DMS53 (cell line): ENCODE measurements at regions not wholly inside any gene's neighbourhood (a gene's known extent, or its start where the extent isn't known, plus 50 kb on each side); places are given as distances from the start of the nearest gene placed in this dataset.

ENCODE experiments used
- DNase-seq: peaks from one replicate; lab custom pipeline; 2025; lab: John Stamatoyannopoulos, UW

DNA sequence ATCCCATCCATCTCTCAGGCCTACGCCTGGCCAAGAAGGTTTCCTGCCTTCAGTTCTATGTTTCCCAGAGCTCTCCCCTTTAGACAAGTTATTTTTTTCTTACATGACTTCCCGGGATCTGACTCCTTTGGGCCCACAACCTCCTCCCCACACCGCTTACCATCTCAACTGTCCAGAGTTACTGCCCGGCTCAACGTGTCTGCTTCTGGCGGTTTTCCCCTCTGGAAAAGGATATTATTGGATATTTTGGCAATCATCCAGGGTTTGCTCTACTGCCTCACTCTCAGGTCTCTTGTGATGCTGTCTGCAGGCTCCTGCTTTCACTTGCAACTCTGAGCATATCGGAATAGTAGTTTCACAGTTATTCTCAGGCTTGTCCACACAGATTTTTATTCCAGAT lies 318.2 kb upstream of the CAMK1G start:
- DNase-seq: no peak

DNA sequence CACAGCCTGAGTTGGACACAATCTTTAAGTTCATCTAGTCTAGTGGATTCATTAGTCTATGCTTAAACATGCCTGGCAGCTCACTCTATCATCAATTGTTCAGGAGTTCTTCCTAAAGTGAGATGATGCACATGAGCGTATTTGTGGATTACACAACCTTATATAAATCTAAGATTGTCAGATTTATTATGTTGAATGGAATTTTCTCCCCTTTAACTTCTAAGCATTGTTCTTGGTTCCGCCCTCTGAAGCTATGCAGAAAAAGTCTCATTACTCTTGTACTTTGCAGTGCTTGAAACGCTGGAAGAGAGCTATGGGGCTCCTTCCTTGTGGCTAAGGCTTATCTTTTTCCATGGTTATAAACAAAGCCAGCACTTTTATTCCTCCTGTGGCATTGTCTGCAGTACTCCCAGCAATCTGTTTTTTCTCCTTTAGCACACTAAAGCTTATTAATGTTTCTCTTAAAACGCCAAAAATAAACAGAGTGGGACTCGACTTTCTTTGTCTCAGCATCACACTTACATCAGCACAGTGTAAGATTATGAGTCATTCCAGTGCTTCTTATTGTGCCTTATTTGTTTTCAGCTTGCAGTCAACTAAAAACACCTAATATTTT lies 316.8 kb upstream of the CAMK1G start:
- DNase-seq: no peak

DNA sequence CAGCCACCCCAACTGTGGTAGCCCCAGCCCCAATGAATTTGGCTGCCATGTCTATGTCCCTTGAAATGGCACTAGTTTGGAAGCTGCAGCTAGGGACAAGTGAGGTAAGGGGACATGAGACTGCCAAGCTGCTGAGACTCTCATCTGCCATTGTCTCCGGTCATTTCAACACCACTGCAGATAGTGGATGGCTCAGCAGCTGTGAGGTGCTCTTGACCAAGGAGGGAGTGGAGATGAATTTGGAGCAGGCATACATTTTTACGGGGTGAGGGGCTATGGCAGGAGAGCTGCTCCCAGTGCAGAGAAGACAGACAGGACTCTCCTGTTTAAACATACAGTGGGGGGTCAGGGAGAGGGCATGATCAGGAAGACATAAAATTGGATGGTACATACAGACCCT lies 315.5 kb upstream of the CAMK1G start:
- DNase-seq: no peak

DNA sequence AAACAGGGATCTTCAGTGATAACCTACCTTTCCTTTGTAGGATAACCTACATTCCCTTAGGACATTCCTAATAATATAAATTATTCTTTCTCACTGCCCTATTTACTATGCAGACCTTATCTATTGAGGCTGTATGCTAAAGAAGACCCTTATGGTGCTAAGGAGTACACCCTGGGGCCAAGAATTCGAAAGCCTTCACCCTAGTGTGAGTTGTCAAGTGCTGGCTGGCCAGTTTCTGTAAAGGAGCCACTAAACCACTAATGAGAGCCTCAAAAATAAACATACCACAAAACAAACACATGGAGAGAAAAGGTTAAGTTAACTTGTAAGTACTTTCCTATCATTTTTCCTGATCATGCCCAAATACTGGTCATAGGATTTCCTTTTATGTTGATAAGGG lies 315.0 kb upstream of the CAMK1G start:
- no peak for DNase-seq

DNA sequence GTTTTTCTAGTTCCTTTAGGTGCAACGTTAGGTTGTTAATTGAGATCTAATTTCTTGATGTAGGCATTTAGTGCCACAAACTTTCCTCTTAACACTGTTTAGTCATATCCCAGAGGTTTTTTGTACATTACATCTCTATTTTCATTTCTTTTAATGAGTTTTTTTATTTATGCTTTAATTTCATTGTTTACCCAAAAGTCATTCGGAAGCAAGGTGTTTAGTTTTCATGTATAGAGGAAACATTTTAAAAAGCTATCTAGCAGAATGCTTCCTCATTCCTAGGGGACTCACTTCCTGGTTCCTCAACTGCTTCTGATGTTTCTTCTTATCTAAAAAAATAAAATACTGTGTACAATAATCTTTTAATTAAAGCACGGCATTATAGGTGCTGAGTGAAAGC lies 307.2 kb upstream of the CAMK1G start:
- DNase-seq: no peak

DNA sequence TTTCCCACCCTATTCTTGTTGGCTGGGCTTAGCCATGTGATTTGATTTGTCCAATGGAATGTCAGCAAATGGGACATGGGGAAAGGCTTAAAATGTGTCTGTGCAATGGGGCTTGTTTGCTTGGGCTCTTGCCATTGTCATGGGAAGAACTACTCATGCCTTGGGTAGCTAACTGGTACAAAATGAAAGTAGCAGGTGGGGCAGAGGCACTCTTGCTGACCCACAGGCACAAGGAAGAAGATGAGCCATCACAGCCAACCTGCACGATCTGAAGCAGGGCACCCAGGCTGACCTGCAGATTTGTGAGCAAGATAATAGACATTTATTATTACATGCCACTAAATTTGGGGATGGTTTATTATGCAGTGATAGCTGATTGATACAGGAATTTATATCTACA lies 305.9 kb upstream of the CAMK1G start:
- no peak for DNase-seq

DNA sequence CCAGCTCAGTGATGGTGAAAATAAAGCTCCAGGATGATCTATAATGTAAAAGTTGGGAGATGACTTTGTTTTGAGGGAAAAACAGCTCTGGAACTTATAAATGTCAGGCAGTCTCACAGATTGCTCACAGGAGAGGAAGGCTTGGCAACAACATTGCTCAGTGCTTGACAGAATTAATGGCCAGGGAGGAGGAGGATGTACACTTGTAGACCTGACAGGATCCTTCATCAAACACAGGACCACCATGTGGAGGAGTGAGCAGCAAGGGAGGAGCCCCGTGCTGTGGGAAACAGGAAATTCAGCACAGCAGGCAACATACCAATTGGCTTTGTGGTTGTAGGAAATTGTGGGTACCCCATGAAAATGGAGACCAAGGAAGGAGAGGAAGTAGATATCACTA lies 291.8 kb upstream of the CAMK1G start:
- DNase-seq: no peak

DNA sequence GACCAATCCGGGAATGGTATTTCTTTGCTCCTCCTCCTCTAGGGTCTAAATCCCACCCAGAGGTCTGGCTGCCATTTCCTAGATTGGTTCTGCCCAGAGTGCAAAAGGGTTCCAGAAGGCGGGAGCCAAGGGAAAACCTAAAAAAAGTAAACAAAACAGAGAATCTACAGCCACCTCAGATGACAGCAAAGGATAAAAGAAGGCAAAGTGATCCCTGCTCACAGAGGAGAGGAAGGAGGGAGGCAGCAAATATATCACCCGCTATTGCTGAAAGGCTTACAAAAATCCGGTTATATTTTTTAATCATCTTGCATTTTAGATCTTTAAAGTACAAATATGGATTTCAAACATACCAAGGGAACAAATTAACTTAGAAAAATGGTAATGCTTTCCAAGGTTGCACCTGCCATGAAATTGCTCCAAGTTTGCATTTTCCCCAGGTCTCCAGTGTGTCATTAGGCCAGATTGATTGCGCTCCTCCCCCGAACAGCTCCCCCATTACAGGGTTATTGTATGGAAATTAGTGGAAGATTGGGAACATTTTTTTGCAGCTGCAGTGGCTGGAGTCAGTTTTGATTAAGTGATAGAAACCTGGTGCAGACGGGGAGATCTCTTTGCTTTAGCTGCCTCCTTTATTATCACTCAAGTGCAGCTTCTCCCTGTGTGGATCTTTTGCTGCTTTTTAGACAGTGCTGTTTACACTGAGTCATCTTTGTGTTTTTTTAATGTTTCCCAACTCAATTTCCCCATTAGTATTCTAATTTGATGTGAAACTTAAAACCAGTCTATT lies 280.5 kb upstream of the CAMK1G start:
- peak; percentile 58 for DNase-seq

DNA sequence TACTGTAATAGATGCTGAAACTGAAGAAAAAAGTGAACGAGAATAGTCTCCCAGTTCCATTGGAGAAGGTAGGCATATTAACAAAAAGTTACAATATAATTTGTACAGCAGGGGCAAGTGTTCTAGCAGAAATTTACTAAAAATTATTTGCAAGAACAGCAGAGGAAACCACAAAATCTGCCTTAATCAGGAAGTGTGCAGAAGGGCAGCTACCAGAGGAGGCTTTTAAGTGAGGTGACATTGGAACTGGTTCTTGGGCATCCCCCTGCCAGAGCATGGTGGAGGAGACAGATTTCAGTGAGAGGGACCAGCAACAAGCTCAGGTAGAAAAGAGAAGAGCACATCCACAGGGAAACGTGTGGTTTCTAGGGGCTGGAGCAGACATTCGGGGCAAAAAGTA lies 279.3 kb upstream of the CAMK1G start:
- no peak for DNase-seq

DNA sequence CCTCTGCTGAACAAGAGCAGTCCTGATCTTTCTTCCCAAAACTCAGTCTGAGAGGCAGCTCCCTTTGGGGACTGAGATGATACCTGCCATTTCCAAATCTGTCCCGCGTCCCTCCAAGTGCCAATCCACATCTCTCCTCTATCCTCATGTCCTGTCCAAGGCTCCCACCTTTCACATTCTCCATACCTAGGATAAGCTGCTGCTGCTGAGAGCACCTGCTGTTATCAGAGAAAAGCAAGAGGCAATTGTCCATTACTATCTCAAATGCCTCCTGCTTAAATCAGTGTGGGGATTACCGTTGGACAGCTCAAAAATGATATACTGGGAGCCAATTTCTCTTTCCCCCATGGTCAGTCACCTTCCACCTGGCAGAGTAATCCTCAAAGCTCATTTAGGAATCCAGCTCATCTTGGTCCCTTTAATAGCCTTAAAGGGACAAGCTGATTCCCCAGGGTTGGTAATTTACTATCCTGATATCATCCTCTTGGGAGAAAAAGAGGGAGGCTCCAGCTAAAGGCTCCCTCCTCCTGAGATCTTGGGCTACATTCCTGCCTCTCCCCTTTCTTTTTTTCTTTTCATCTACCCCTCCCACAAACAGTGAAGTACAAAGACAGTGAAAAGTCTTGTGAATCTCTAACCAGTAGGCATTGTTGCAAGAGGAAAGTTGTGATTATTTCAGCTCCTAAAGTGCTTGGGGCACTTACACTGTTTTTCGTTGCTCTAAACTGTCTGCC lies 278.1 kb upstream of the CAMK1G start:
- no peak for DNase-seq

DNA sequence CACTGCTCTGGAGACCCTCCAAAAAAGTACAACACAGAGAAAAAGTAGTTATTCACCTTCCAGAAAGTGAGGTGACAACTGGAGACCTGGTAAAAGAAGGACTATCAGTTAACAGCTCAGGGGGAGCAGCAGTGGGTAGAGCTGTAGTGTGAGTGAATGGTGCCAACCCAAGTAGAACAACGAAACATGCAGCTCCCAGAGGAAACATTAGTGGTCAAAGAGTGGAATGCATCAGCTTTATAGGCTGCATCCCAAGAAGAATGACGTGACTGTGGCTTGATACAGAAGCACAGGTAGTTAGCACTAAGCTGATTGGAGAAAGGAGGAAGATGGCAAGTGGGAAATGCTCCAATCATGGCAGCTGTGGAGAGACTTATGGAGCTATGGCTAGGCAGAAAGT lies 275.7 kb upstream of the CAMK1G start:
- DNase-seq: no peak

DNA sequence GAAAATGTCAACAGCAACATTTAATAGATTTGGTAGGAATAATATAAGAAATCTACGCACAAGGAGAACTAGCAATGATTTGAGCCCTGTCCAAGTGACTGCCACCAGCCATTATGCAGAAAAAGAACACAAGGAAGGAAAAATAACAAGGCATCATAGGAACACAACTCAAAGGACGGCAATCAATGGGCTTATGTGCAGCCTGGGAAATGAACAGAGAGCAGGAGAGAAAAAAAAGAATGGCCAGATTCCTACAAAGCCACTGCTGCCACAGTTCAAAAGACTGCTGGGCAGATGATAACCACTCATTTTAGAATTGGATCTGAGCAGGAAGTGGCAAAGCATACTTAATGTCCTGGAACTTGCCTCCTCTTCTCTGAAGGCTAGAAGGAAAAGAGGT lies 274.3 kb upstream of the CAMK1G start:
- DNase-seq: no peak

DNA sequence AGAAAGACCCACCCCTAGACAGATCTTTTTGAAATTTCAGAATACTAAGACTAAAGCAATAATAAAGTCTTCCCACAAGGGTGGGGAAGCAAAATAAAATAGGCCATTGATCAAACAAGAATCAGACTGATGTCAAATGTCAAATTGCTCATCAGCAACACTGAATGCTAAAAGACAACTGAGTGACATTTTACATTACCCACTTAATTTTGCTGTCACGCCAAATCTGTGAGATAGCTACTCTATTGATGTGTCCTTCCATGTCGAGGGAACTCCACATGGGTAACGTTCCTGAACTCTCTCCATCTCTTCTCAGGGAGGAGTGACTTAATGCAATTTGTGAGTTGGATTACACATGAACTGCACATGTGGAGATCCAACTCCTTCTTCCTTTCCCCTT lies 271.7 kb upstream of the CAMK1G start:
- no peak for DNase-seq

DNA sequence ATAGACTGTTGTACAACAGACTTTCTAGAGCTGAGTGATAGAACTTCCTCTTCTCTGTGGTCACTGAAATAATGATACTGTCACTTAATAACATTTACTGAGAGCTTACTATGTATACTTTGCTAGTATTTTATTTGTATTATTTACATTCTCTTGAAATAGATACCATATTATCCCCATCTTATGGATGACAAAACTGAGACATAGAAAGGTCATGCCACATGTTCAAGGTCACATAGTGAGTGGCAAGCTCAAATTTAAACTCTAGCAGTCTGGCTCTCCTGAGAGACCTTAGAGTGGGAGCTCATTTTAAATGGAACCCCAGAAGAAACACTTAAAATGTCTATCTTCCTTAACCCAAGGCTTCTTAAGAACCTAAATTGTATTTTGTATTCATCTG lies 266.6 kb upstream of the CAMK1G start:
- no peak for DNase-seq

DNA sequence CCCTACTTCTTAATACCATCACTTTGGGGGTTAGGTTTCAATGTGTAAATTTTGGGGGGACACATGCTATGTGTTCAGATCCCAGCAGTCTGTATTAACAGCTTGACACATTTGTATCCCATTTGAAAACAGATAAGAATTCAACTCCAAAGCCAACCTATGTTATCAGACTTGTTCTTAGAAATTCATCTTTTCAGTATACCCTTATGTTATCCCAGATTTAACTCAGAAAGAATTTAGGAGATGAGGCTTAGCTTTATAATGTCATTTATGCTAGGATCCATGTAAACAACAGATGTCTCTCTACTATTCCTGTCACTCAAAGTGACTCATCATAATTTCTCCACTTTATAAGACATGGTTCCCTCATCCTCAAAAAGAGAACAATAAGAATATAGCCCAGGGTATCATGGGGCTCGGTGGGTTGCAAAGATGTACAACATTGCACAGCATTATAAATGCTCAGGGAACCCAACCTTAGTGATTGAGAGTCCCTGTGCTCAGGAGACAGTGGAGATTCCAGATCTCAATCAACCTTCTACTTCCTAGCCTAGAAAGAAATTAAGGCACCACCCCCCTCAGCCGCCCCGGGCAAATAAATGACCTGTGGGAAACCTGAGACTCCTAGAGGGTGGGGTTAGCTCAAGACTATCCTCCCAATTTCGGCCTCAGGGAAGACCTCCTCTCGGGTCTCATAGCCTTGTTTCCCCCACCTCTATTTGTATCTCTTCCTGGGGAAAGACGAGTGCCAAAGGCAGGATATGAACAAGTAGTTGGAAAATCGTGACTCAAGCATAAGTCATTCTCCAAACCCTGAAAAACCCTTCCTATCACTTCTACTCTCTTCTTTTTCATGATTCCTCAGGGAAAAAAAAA lies 265.1 kb upstream of the CAMK1G start:
- DNase-seq: peak; percentile 25

DNA sequence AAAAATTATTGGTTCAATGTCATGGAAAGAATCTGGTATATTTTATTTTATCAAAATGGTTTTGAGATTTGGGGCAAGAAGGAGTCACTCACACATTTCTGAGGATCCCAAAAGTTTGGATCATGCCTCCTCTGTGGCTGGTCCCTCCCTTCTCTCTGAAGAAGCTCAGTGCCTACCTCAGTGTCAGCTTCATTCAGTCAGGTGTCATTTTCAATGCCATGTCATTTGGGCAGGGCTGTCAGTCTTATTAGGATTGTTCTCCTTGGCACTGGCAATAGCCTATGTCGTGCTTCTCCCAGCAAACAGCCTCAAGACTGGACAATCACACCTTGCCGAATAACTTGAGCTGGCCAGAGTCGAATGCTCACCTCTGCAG lies 264.5 kb upstream of the CAMK1G start:
- no peak for DNase-seq

DNA sequence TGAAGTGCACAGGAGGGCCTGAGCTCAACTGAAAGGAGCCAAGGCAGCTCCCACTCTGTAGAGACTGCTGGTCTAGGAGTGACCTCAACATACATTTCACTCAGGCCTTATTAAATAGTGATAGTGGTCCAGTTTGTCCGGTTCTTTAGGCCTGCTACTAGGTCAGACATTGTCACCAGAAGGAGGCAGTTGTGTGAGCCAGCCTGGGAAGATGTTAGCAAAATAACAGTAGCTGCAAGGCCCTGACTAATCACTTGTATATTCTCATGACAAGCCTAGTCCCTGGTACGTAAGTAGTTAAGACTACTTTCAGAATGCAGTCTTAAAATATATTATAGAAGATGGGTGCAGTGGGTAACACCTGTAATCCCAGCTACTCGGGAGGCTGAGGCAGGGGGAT lies 264.0 kb upstream of the CAMK1G start:
- DNase-seq: no peak

DNA sequence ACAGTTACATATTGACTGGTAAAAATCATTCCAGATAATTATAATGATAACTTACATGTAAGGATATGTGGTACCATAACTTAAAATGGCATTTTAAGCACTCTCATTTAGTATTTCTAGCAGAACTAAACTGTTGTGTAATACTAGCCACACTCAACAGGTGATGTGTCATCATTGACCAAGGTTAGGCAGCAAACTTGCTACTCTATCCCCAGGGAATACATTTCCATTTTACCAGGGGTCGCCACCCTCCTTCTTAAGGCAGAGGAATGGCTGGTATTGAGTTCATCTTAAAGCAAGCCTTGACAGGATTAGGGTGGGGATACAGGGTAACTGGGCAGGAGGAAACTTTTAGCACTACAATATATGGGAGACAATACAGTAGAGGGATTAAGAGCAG lies 259.8 kb upstream of the CAMK1G start:
- DNase-seq: peak; percentile 20

DNA sequence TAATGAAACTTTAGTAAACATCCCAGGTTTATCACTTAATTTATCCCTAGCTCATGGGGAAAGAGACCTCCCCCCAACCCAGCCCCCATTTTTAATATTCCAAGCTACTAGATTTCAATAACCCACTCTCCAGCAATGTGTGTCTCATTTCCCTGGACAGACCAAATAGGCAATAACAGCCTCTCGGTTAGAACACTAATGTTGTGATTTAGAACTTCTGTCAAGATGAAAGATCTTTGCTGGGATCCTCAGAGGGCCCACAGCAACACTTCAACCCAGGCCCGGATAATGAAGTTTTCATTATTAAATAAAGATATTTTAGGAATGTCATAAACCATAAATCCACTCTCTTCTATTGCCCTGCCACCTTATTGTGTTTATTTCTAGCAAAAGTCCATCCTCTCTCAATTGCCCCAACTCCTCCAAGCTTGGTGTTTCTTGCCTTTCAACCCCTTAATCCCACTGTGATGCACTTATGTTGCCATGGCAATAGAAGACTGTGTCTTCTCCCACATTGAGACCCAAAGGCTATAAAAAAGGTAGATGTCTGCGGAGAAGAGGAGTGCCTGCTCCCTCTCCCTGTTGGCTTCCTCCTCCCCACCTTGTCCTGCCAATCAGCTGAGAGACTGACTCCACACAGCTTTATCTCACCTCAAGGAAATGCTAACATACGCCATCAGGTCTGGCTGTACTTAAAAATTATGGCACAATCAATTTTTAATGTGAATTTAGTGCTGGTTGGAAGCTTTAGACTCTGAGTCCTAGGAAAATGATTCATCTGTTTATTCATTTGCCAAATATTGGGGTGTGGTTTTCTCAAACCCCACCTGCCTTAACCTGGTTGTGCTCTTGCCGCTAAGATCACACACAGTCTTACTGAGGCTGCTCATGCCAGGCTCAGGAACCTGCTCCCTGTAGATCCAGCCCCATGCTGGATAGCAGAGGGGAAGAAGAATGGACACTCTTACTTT lies 258.3 kb upstream of the CAMK1G start:
- no peak for DNase-seq

DNA sequence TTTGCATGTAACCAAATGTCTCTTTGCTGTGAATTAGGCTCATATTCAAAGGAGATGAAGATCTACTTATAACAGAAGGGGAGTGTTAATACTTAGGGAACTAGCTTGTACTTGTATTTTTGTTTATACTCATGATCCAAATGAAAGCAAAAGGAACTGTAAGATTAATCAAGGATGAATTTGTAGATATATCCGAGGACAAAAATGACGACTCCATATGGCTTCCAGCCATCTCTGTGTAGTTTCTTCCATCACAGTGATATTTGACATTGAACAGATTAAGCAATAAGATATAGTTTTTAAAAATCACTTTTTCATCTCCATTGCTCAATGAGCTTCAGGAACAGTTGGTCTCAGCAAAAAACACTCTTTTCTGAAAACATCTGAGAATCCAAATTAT lies 257.4 kb upstream of the CAMK1G start:
- DNase-seq: no peak

DNA sequence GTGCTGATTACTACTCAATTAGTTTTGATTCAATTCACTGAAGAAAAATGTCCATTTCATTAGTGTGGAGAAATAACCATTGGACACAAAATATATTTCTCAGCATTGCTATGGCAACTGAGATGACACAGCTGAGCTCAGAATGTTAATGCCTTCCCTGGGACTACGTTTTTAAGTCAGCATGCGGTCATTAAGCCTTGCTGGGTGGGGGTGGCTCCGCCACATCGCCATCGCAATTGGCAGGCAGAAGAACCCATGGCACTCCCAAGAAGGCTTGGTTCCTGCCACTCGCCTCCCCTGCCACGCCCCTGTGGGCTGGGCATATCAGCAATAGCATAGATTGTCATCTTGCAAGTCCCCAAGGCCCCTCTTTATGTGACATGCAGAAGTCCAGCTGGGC lies 256.7 kb upstream of the CAMK1G start:
- no peak for DNase-seq
